HL-60 (cell line): ENCODE measurements at regions not wholly inside any gene's neighbourhood (a gene's known extent, or its start where the extent isn't known, plus 50 kb on each side); places are given as distances from the start of the nearest gene placed in this dataset.

Experiments used
- CTCF ChIP-seq: IDR thresholded peaks from one replicate; pipeline ENCODE4 v1.5.1; 2011; ENCODE audit warnings: low read length, control low read depth, inconsistent platforms; ENCODE audit not compliant: insufficient read depth
- POLR2AphosphoS5 ChIP-seq: IDR thresholded peaks from 2 replicates; pipeline ENCODE4 v1.6.1; 2012; ENCODE audit warnings: low read depth
- REST ChIP-seq: IDR thresholded peaks from 2 replicates; pipeline ENCODE4 v1.6.1; 2012; ENCODE audit warnings: low read depth; ENCODE audit not compliant: insufficient replicate concordance

GRCh38 chr5:66234241-66234640 lies 90.1 kb downstream of the SREK1 start:
- TF ChIP-seq CTCF: no peak
- TF ChIP-seq REST: no peak
- no peak for TF ChIP-seq POLR2AphosphoS5
